Rectal smooth muscle tissue (tissue), 1 donor: ENCODE measurements at regions not wholly inside any gene's neighbourhood (a gene's known extent, or its start where the extent isn't known, plus 50 kb on each side); places are given as distances from the start of the nearest gene placed in this dataset.
"Not testable (repeated sequence)": the region's sequence is repeated elsewhere in the genome, so short reads cannot be mapped to it uniquely, and the experiment has no call there.

ENCODE experiments used
- H3K27ac ChIP-seq: one replicate; pipeline ENCODE4 v1.7.0; 2013; ENCODE audit warnings: low read depth, low read length, inconsistent platforms
- H3K27me3 ChIP-seq: one replicate; pipeline ENCODE4 v1.7.0; 2013; ENCODE audit warnings: low read length; ENCODE audit not compliant: control insufficient read depth, insufficient read depth
- H3K36me3 ChIP-seq: one replicate; pipeline ENCODE4 v1.7.0; 2013; ENCODE audit warnings: low read length; ENCODE audit not compliant: control insufficient read depth, insufficient read depth
- H3K4me1 ChIP-seq: one replicate; pipeline ENCODE4 v1.7.0; 2013; ENCODE audit warnings: low read length; ENCODE audit not compliant: control insufficient read depth, insufficient read depth
- H3K4me3 ChIP-seq: one replicate; pipeline ENCODE4 v1.7.0; 2013; ENCODE audit warnings: low read length
- H3K9ac ChIP-seq: one replicate; pipeline ENCODE4 v1.7.0; 2013; ENCODE audit warnings: low read length

GRCh38 chr2:237231593-237231992 lies 145.9 kb downstream of the COPS8 start:
- Histone ChIP-seq H3K4me3 (no peak overlapping the region), H3K27me3 (no peaks in the 10 kb centered on the region), H3K27ac (no peak overlapping the region), H3K9ac (no peak overlapping the region), H3K36me3 (no peaks in the 10 kb centered on the region), H3K4me1 (peaks cover 17% of the 10 kb centered on the region)

DNA sequence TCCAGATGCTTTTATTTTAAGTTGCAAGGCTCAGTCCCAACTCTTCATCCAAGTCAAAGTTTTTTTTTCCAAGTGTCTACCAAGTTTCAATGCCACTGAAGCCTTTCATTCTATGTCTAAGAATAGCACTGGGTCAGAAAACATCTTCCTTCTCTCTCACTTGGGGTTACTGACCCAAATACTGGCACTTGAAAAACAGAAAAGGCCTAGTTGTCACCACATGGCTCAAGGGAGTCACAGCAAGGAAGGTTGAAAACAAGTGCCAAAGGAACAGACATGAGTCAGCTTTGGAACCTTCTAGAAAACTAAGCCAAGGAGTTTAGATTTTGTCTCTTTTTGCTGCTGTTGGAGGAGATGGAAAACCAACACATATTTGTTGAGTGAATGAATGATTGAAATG lies 146.5 kb downstream of the COPS8 start:
- H3K27ac ChIP-seq: no peak overlapping the region
- no peaks in the 10 kb centered on the region for H3K36me3 ChIP-seq
- H3K9ac ChIP-seq: no peak overlapping the region
- H3K27me3 ChIP-seq: no peaks in the 10 kb centered on the region
- H3K4me1 ChIP-seq: peaks cover 17% of the 10 kb centered on the region
- no peak overlapping the region for H3K4me3 ChIP-seq

DNA sequence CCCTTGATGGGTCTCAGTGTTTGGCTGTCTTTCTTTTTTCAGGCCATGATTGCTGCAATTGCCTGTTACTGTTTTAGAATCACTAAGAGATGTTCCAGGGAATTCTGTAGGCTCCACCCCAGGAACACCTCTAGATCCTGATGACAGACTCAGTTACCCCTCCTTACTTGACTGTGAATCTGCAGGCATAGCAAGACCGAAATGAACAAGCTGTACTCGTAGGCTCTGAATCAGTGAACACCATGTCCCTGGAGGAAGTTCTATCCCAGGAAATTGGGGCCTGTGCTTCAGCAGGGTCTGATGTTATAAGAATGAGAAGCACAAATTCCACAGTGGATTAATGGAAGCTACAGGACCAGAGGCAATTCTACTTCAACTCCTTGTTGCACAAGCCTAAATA lies 148.6 kb downstream of the COPS8 start:
- no peaks in the 10 kb centered on the region for H3K27me3 ChIP-seq
- H3K9ac ChIP-seq: no peak overlapping the region
- no peak overlapping the region for H3K4me3 ChIP-seq
- H3K4me1 ChIP-seq: peaks cover 17% of the 10 kb centered on the region
- no peaks in the 10 kb centered on the region for H3K36me3 ChIP-seq
- H3K27ac ChIP-seq: peak overlapping the region; percentile 71

- Histone ChIP-seq H3K36me3 (no peaks in the 10 kb centered on the region), H3K27ac (peak overlapping the region; percentile 71), H3K4me1 (peaks cover 17% of the 10 kb centered on the region), H3K4me3 (no peak overlapping the region), H3K27me3 (no peaks in the 10 kb centered on the region), H3K9ac (no peak overlapping the region)
Observed at GRCh38 chr2:237235383-237236095, 149.8 kb downstream of the COPS8 start.

GRCh38 chr2:237236188-237236587 lies 150.5 kb downstream of the COPS8 start:
- Histone ChIP-seq H3K27ac (no peak overlapping the region), H3K36me3 (no peaks in the 10 kb centered on the region), H3K4me1 (peaks cover 17% of the 10 kb centered on the region), H3K27me3 (no peaks in the 10 kb centered on the region), H3K4me3 (no peak overlapping the region), H3K9ac (no peak overlapping the region)

DNA sequence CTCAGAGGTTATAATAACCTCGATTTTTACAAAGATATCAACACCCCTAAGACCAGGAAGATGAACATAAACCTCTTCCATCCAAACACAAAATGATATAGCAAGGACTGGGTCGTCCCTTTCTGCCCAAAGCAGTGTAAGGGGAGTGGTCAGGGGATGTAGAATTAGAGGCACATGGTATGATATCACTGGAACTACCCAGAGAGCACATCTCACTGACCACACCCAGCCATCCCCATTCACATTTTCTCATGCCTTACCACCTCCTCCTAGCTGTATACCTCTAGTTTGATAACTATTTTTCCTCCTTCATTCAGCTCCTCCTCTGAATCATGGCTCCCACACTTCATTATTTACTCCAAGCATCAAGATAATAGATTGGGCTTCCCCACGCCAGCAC lies 152.6 kb downstream of the COPS8 start:
- H3K9ac ChIP-seq: no peak overlapping the region
- H3K27me3 ChIP-seq: no peaks in the 10 kb centered on the region
- no peaks in the 10 kb centered on the region for H3K36me3 ChIP-seq
- no peak overlapping the region for H3K4me3 ChIP-seq
- H3K27ac ChIP-seq: no peak overlapping the region
- peaks cover 17% of the 10 kb centered on the region for H3K4me1 ChIP-seq

DNA sequence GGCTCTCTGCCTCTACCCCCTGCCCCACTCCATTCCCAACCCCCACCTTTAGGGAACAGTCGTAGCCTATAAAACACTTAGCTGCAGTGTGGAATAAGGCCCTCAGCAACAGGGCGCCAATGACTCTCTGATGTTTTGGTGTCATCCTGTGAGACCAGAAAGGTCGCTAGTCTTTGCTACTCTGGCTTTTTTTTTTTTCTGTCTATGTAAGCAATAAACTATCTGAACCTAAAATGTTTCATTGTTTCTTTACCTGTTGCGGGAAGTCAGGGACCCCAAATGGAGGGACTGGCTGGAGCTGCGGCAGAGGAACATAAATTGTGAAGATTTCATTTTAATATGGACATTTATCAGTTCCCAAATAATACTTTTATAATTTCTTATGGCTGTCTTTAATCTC lies 154.6 kb downstream of the COPS8 start:
- H3K4me1 ChIP-seq: peaks cover 11% of the 10 kb centered on the region
- no peaks in the 10 kb centered on the region for H3K36me3 ChIP-seq
- no peak overlapping the region for H3K9ac ChIP-seq
- no peaks in the 10 kb centered on the region for H3K27me3 ChIP-seq
- H3K4me3 ChIP-seq: no peak overlapping the region
- H3K27ac ChIP-seq: no peak overlapping the region

- not testable (repeated sequence) for H3K4me1 ChIP-seq, H3K4me3 ChIP-seq, H3K27me3 ChIP-seq, H3K36me3 ChIP-seq, H3K27ac ChIP-seq, H3K9ac ChIP-seq
Observed at GRCh38 chr2:237240868-237241267, 155.2 kb downstream of the COPS8 start.

DNA sequence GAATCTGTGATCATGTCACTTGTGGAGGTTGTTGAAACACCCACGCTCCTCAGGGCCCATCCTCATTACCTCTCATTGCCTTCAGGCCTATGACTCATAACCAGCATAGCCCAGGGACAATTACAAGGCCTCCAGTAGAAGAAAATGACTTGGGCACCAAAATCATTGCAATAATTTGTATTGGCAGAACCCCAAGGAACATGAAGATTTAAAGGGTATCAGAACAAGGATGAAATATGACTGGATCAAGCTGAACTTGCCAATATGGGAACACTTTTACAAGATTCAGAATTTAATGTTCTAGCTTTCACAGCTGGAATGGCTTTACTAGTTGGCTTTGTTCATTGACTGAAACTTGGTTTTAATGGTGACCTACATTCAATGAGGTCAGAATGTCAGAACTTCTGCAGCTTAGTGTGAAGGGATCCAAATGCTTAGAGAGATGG lies 156.4 kb downstream of the COPS8 start:
- Histone ChIP-seq H3K27me3 (no peaks in the 10 kb centered on the region), H3K27ac (no peak overlapping the region), H3K4me1 (no peaks in the 10 kb centered on the region), H3K36me3 (no peaks in the 10 kb centered on the region), H3K4me3 (no peak overlapping the region), H3K9ac (no peak overlapping the region)

- Histone ChIP-seq H3K36me3 (no peaks in the 10 kb centered on the region), H3K4me3 (no peak overlapping the region), H3K27ac (no peak overlapping the region), H3K27me3 (no peaks in the 10 kb centered on the region), H3K9ac (no peak overlapping the region), H3K4me1 (no peaks in the 10 kb centered on the region)
Observed at GRCh38 chr2:237243487-237243886, 157.8 kb downstream of the COPS8 start.

GRCh38 chr2:237244178-237244577 lies 158.5 kb downstream of the COPS8 start:
- Histone ChIP-seq H3K27ac (no peak overlapping the region), H3K9ac (no peak overlapping the region), H3K36me3 (no peaks in the 10 kb centered on the region), H3K27me3 (no peaks in the 10 kb centered on the region), H3K4me3 (no peak overlapping the region), H3K4me1 (no peaks in the 10 kb centered on the region)

- Histone ChIP-seq H3K36me3 (no peaks in the 10 kb centered on the region), H3K27ac (peak overlapping the region; percentile 14), H3K27me3 (no peaks in the 10 kb centered on the region), H3K9ac (no peak overlapping the region), H3K4me3 (no peak overlapping the region), H3K4me1 (no peaks in the 10 kb centered on the region)
Observed at GRCh38 chr2:237244976-237245646, 159.4 kb downstream of the COPS8 start.

DNA sequence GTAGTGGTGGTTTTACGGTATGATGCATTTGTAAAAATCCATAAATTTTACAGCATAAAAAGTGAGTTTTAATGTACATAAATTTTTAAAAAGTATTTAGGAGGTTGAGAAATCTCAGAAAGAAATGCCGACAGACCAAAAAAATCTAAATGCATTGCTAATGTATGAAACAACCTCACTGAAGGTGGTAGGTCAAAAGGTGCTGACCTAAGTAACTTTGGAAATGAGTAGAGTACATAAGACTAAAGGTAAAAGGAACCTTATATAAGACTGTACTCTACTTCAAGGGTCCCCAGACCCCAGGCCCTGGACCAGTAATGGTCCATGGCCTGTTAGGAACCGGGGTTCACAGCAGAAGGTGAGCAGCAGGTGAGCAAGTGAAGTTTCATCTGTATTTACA lies 163.4 kb downstream of the COL6A3 start:
- H3K27me3 ChIP-seq: no peaks in the 10 kb centered on the region
- H3K27ac ChIP-seq: no peak overlapping the region
- no peak overlapping the region for H3K4me3 ChIP-seq
- H3K36me3 ChIP-seq: no peaks in the 10 kb centered on the region
- peaks cover 6% of the 10 kb centered on the region for H3K4me1 ChIP-seq
- no peak overlapping the region for H3K9ac ChIP-seq
